Thymus (tissue), 11 donors: ENCODE measurements at regions not wholly inside any gene's neighbourhood (a gene's known extent, or its start where the extent isn't known, plus 50 kb on each side); places are given as distances from the start of the nearest gene placed in this dataset.

Source experiments
- DNase-seq, 9 donors: peaks; one replicate each; pipeline ENCODE4 v3.0.0-alpha.2; 2013; ENCODE audit warnings: low spot score in 9 of 9, low read depth in 6 of 9, missing footprints in 1 of 9
- H3K27ac ChIP-seq, 2 donors: one replicate each; pipeline ENCODE4 v1.5.1; 2013; ENCODE audit warnings: control low read depth in 1 of 2, low read depth in 1 of 2, low read length in 1 of 2, mild to moderate bottlenecking in 1 of 2, moderate library complexity in 1 of 2
- H3K27me3 ChIP-seq, 2 donors: one replicate each; pipeline ENCODE4 v1.5.1; 2013; ENCODE audit warnings: low read length in 1 of 2; ENCODE audit not compliant: control insufficient read depth in 2 of 2, insufficient read depth in 1 of 2
- H3K36me3 ChIP-seq, 2 donors: one replicate each; pipeline ENCODE4 v1.5.1; 2013; ENCODE audit warnings: low read length in 1 of 2, mild to moderate bottlenecking in 1 of 2, moderate library complexity in 1 of 2; ENCODE audit not compliant: control insufficient read depth in 2 of 2, insufficient read depth in 2 of 2
- H3K4me1 ChIP-seq, 2 donors: one replicate each; pipeline ENCODE4 v1.5.1; 2013; ENCODE audit warnings: low read length in 2 of 2; ENCODE audit not compliant: control insufficient read depth in 2 of 2, insufficient read depth in 2 of 2
- H3K4me3 ChIP-seq, 2 donors: one replicate each; pipeline ENCODE4 v1.5.1; 2013; ENCODE audit warnings: low read length in 2 of 2, control low read depth in 1 of 2, mild to moderate bottlenecking in 1 of 2
- H3K9me3 ChIP-seq, 2 donors: one replicate each; pipeline ENCODE4 v1.5.1; 2013; ENCODE audit warnings: low read length in 1 of 2, mild to moderate bottlenecking in 1 of 2; ENCODE audit not compliant: control insufficient read depth in 2 of 2, insufficient read depth in 1 of 2
- WGBS: extraction: QIAGEN DNeasy Blood & Tissue Kit; methylation state at CpG from one replicate; pipeline ENCODE4 v1.1.7; 2013; 5-methylcytosine and 5-hydroxymethylcytosine counted together
- donor health status: healthy.

DNA sequence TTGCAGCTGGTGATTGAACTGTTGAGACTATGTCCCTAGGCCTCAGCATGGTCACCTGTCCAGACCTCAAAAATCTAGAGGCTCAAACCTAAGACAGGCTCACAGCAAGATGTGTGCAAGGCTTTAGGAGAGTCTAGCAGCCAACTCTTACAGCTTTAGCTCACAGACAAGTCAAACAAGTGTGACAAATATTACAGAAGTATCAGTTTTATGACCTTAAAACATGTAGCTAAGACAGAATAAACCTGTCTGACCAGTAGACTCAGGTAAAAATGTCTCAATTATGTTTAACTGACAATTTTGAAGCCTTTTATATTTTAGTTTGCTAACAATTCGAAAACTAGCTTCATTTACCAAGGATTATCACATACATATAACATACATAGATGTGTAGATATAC lies 80.0 kb upstream of the HTATIP2 start:
- Histone ChIP-seq H3K9me3 (no peaks in the 10 kb centered on the region), H3K4me1 (peaks cover 0 to 3% of the 10 kb centered on the region in 2 donors), H3K27me3 (no peaks in the 10 kb centered on the region), H3K27ac (no peak overlapping the region), H3K4me3 (no peak overlapping the region), H3K36me3 (no peaks in the 10 kb centered on the region)
- no peak for DNase-seq
- 90% methylated on average over 1 of the region's 1 CpG for WGBS

DNA sequence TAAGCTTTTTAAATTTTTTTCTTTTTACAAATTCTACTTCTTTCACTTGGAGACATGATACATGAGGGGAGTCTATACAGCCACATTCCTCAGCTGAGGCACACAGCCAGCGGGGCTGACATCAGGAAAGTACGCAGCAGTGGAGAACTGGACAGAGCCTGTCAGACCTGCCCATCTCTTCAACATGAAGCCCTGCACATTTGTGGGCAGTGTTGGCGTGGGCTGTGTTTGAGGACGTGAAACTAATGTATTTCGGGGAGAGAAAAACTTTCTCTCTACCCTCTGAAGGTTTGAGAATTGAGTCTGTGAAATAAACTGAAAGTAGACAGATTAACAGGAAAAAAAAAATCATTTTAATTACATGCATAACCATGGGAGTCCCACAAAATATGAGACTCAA lies 84.8 kb upstream of the HTATIP2 start:
- Histone ChIP-seq H3K27ac (peak overlapping the region in 1 of 2 donors; percentile 29), H3K4me1 (peaks cover 0 to 3% of the 10 kb centered on the region in 2 donors), H3K4me3 (no peak overlapping the region), H3K27me3 (no peaks in the 10 kb centered on the region), H3K9me3 (no peaks in the 10 kb centered on the region), H3K36me3 (no peaks in the 10 kb centered on the region)
- 74% methylated on average over 5 of the region's 5 CpGs for WGBS
- no peak for DNase-seq

DNA sequence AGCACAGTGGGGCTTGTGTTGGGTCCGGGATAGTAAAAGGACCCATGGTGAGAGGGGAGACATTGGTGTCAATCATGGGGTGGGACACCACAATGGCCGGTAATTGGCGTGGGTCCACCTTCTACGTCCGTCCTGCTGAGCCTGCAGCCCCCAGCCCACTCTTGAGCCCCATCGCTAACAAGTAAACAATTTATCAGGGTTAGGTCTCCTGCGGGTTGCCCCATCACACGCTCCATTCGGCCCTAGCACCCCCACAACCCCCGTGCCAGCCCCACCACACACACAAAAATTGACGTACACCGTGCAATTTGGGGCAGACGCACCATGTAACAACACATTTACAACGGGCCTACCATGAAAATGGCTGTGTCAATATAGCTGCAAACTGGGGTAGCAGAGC lies 86.5 kb upstream of the HTATIP2 start:
- Histone ChIP-seq H3K36me3 (no peaks in the 10 kb centered on the region), H3K4me3 (no peak overlapping the region), H3K27me3 (no peaks in the 10 kb centered on the region), H3K4me1 (peaks cover 0 to 3% of the 10 kb centered on the region in 2 donors), H3K27ac (no peak overlapping the region), H3K9me3 (no peaks in the 10 kb centered on the region)
- DNase-seq: no peak
- 91% methylated on average over 14 of the region's 14 CpGs for WGBS

DNA sequence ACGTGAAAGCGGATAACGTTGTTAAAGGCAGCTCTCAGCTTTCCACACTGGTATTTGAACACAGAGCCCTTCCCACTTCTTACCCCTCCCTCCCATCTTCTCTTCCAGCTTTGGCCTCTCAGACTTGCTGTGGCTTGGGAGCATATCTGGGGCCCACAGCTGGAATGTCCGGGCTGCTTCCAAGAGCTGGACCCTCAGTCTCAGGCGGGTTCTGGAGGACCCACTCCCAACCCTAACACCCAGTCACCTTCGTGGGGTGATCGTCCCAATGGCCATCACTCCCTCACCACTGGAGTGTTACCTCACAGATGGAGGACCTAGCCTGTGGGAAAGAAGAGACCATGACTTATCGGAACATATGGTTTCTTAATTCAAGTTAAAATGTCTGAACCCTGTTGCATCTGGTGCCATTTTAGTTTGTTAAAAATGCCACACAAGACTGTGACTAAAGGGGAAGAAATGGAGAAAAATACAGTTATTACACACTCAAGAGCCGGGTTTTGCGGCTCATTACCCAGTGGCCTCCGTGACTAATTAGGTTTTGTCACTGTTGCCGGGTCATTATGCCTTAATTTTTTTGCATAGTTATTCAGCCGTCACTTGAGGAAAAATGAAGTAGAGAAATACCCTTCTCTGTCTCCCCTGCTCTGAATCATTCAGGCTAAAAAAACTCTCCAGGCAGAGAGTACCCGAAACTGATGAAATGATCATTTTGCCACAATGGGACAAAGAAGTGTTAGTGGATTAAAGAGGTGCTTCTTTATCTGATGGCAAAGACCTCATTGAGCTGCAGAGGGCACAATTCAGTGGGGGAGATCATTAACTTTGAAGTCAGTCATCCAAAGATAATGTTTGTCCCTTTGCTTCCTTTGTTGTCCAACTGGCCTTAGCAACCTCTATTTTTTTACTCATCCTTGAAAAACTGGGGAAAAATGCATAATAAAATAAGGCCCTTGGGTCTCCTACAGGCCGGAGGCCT lies 87.2 kb upstream of the HTATIP2 start:
- no peak for DNase-seq
- WGBS: 97% methylated on average over 15 of the region's 15 CpGs
- Histone ChIP-seq H3K4me3 (no peak overlapping the region), H3K4me1 (peaks cover 0 to 3% of the 10 kb centered on the region in 2 donors), H3K36me3 (no peaks in the 10 kb centered on the region), H3K9me3 (no peaks in the 10 kb centered on the region), H3K27me3 (no peaks in the 10 kb centered on the region), H3K27ac (no peak overlapping the region)

DNA sequence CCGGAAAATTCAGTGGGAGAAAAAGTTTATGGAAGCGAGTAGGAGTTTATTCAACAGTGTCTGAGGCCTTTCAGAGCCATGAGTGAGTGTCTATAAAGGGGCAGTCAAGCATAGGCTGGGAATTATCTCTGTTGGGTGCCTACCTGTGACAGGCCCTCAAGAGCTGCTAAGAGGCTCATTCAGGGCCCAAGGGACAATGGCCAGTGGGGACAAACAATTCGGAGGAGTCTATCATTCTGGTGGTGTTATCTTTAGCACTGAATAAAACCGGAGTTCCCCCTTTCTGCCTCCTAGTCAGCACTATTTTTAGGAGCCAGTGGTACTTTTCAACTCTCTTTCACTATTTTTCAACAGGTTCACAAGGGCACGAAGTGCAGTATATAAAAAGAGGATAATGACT lies 89.5 kb upstream of the HTATIP2 start:
- WGBS: 69% methylated on average over 5 of the region's 5 CpGs
- Histone ChIP-seq H3K27ac (no peak overlapping the region), H3K36me3 (no peaks in the 10 kb centered on the region), H3K4me1 (peaks cover 0 to 3% of the 10 kb centered on the region in 2 donors), H3K9me3 (no peaks in the 10 kb centered on the region), H3K4me3 (no peak overlapping the region), H3K27me3 (no peaks in the 10 kb centered on the region)
- no peak for DNase-seq

DNA sequence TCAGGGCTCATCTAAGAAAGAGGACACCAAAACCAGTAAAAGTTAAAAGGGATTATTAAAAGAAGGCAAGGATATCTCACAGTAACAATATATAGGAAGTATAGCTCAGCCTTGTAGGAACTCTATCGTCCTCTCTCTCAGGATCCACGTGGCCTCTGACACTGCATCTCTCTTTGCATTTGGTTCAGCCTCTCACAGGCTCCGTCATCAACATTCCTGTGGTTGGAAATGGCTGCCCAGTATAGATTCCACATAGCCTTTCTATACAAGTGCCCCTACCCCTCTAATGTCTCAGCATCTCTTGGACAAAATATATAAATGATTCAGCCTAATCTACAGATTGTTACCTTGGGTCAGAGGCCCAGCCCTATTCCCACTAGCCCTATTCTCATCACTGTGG lies 101.3 kb upstream of the DBX1 start:
- H3K4me3 ChIP-seq: no peak overlapping the region
- no peaks in the 10 kb centered on the region for H3K4me1 ChIP-seq
- H3K27me3 ChIP-seq: no peaks in the 10 kb centered on the region
- DNase-seq: no peak
- H3K27ac ChIP-seq: no peak overlapping the region
- no peaks in the 10 kb centered on the region for H3K9me3 ChIP-seq
- H3K36me3 ChIP-seq: no peaks in the 10 kb centered on the region
- WGBS: 82% methylated on average over 3 of the region's 3 CpGs

DNA sequence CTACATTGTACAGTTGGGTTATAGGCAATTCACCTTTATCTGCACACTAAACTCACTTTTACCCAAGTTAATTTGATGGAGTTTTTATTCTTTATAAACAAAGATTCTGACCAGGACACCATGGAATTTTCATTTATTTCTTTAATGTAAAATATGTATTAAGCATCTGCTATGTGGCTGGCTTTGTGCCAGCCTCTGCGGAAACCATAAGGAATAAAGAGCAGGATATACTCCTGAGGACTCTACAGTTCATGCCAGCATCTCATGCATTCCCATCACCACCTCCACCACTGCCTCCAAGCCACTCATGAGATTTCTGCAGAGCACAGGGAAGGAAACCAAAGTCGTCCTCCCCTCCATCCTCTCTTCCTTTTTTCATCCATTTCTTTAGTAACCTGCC lies 100.0 kb upstream of the DBX1 start:
- H3K4me1 ChIP-seq: no peaks in the 10 kb centered on the region
- no peaks in the 10 kb centered on the region for H3K36me3 ChIP-seq
- no peaks in the 10 kb centered on the region for H3K9me3 ChIP-seq
- no peak overlapping the region for H3K27ac ChIP-seq
- no peak for DNase-seq
- H3K4me3 ChIP-seq: no peak overlapping the region
- H3K27me3 ChIP-seq: no peaks in the 10 kb centered on the region
- 78% methylated on average over 2 of the region's 2 CpGs for WGBS

DNA sequence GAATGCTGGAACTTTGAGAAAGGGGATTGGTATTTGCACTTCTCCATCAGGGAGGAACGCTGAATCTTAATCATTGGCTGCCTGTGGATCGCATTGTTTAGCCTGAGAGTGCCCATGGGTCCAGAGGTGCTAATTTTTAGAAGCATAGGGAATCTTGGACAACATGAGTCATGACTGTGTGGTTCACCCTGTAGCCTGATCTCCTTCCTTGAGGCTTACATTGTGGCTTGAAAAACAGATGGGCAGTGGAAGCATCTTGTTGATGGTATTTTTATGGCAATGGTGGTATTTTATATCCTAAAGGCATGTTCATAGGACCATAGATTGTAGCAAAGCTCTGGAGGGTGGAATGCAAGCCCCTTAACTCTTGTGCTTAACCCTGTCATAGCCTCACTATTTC lies 99.2 kb upstream of the DBX1 start:
- no peak overlapping the region for H3K27ac ChIP-seq
- no peaks in the 10 kb centered on the region for H3K9me3 ChIP-seq
- no peaks in the 10 kb centered on the region for H3K27me3 ChIP-seq
- DNase-seq: no peak
- H3K4me1 ChIP-seq: no peaks in the 10 kb centered on the region
- no peaks in the 10 kb centered on the region for H3K36me3 ChIP-seq
- no peak overlapping the region for H3K4me3 ChIP-seq
- 90% methylated on average over 2 of the region's 2 CpGs for WGBS

DNA sequence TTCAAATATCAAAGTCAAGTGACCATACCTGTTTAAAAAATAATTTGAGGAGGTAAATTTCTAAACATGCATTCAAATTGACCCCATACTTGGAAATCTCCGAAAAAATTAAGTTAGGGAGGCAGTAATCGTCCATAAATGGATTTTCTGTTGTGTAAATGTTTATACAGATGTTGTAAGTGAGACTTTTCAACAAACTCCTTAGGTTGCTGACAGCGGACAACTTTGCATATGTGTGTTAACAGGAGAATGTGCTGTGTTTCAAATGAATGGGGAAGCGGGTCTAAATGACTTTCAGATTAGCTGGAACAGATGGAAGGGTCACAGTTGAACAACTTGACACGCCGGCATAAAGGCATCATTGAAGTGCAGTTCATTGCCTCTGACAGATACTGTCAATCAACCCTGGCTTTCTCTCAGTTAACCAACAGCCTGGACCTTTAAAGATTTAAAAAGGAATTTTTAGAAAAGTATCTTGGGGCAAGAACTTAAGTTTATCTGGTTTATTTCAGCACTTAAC lies 98.2 kb upstream of the DBX1 start:
- H3K9me3 ChIP-seq: no peaks in the 10 kb centered on the region
- H3K4me3 ChIP-seq: no peak overlapping the region
- WGBS: 89% methylated on average over 6 of the region's 6 CpGs
- H3K36me3 ChIP-seq: no peaks in the 10 kb centered on the region
- H3K27me3 ChIP-seq: no peaks in the 10 kb centered on the region
- H3K27ac ChIP-seq: no peak overlapping the region
- DNase-seq: no peak
- no peaks in the 10 kb centered on the region for H3K4me1 ChIP-seq
